ENCODE measurements at regions not wholly inside any gene's neighbourhood (a gene's known extent, or its start where the extent isn't known, plus 50 kb on each side); places are given as distances from the start of the nearest gene placed in this dataset.

- peaks cover 65% of the 10 kb centered on the region for H3K27me3 Mint-ChIP-seq (ENCODE audit: low read depth, unreplicated experiment)
- H3K9me3 Mint-ChIP-seq (ENCODE audit: unreplicated experiment) = no peaks in the 10 kb centered on the region
Observed at GRCh38 chr11:120009938-120010337, 128.0 kb downstream of the TRIM29 start.

GRCh38 chr11:120007144-120007543 lies 130.8 kb downstream of the TRIM29 start:
- H3K4me3 ChIP-seq (ENCODE audit: insufficient read depth, low read depth, low read length) = no peak overlapping the region
- Mint-ChIP-seq H3K36me3 (ENCODE audit: low read depth, unreplicated experiment) (no peaks in the 10 kb centered on the region), H3K27me3 (ENCODE audit: low read depth, unreplicated experiment) (peaks cover 62% of the 10 kb centered on the region), H3K27ac (ENCODE audit: unreplicated experiment) (no peak overlapping the region), H3K4me3 (ENCODE audit: unreplicated experiment) (no peak overlapping the region), H3K9me3 (ENCODE audit: unreplicated experiment) (no peaks in the 10 kb centered on the region), H3K4me1 (ENCODE audit: low read depth, unreplicated experiment) (no peaks in the 10 kb centered on the region)
- H3K36me3 ChIP-seq (ENCODE audit: insufficient read depth, low read length) = no peaks in the 10 kb centered on the region
- TF ChIP-seq EZH2 (IDR thresholded peaks at IDR 0.05; ENCODE audit: insufficient read depth, low read length) = no peak
- no peak for TF ChIP-seq CTCF (IDR thresholded peaks at IDR 0.05; ENCODE audit: insufficient read depth, low read depth, low read length)
- H3K4me1 ChIP-seq (ENCODE audit: insufficient read depth, low read length) = no peaks in the 10 kb centered on the region
- H3K9ac ChIP-seq (ENCODE audit: low read length) = no peak overlapping the region
- DNase-seq (ENCODE audit: low read depth) (no peak), FAIRE-seq (no peak)
- H3K4me2 ChIP-seq (ENCODE audit: low read length) = no peak overlapping the region
- H3K27me3 ChIP-seq (ENCODE audit: insufficient read depth, low read length) = peaks cover 14% of the 10 kb centered on the region
- H4K20me1 ChIP-seq (ENCODE audit: insufficient read depth, low read length) = no peaks in the 10 kb centered on the region
- no peak overlapping the region for H3K27ac ChIP-seq (ENCODE audit: low read depth, low read length)
- no peaks in the 10 kb centered on the region for H3K9me3 ChIP-seq (ENCODE audit: insufficient read depth, low read depth, low read length)
- no peak overlapping the region for H2AFZ ChIP-seq (ENCODE audit: low read depth, low read length)
- no peaks in the 10 kb centered on the region for H3K79me2 ChIP-seq (ENCODE audit: insufficient read depth, low read length)

More at GRCh38 chr11:120009938-120010337, 128.0 kb downstream of the TRIM29 start:
- Histone ChIP-seq H2AFZ (ENCODE audit: low read depth, low read length) (no peak overlapping the region), H3K4me3 (ENCODE audit: insufficient read depth, low read depth, low read length) (no peak overlapping the region), H4K20me1 (ENCODE audit: insufficient read depth, low read length) (no peaks in the 10 kb centered on the region), H3K27ac (ENCODE audit: low read depth, low read length) (no peak overlapping the region), H3K9ac (ENCODE audit: low read length) (no peak overlapping the region), H3K36me3 (ENCODE audit: insufficient read depth, low read length) (no peaks in the 10 kb centered on the region), H3K4me2 (ENCODE audit: low read length) (no peak overlapping the region), H3K79me2 (ENCODE audit: insufficient read depth, low read length) (no peaks in the 10 kb centered on the region), H3K9me3 (ENCODE audit: insufficient read depth, low read depth, low read length) (no peaks in the 10 kb centered on the region), H3K27me3 (ENCODE audit: insufficient read depth, low read length) (peaks cover 17% of the 10 kb centered on the region), H3K4me1 (ENCODE audit: insufficient read depth, low read length) (no peaks in the 10 kb centered on the region)
- no peak for TF ChIP-seq EZH2 (IDR thresholded peaks at IDR 0.05; ENCODE audit: insufficient read depth, low read length)
- no peak for TF ChIP-seq CTCF (IDR thresholded peaks at IDR 0.05; ENCODE audit: insufficient read depth, low read depth, low read length)
- H3K4me1 Mint-ChIP-seq (ENCODE audit: low read depth, unreplicated experiment) = peaks cover 7% of the 10 kb centered on the region
- no peak overlapping the region for H3K4me3 Mint-ChIP-seq (ENCODE audit: unreplicated experiment)
- no peaks in the 10 kb centered on the region for H3K36me3 Mint-ChIP-seq (ENCODE audit: low read depth, unreplicated experiment)
- no peak overlapping the region for H3K27ac Mint-ChIP-seq (ENCODE audit: unreplicated experiment)
- DNase-seq (ENCODE audit: low read depth) (no peak), FAIRE-seq (no peak)

GRCh38 chr11:120004723-120005122 lies 133.2 kb downstream of the TRIM29 start:
- no peaks in the 10 kb centered on the region for H3K36me3 ChIP-seq (ENCODE audit: insufficient read depth, low read length)
- H3K4me2 ChIP-seq (ENCODE audit: low read length) = no peak overlapping the region
- no peaks in the 10 kb centered on the region for H3K79me2 ChIP-seq (ENCODE audit: insufficient read depth, low read length)
- H3K4me3 ChIP-seq (ENCODE audit: insufficient read depth, low read depth, low read length) = no peak overlapping the region
- Mint-ChIP-seq H3K27ac (ENCODE audit: unreplicated experiment) (no peak overlapping the region), H3K4me3 (ENCODE audit: unreplicated experiment) (no peak overlapping the region), H3K36me3 (ENCODE audit: low read depth, unreplicated experiment) (no peaks in the 10 kb centered on the region), H3K9me3 (ENCODE audit: unreplicated experiment) (peaks cover 4% of the 10 kb centered on the region), H3K27me3 (ENCODE audit: low read depth, unreplicated experiment) (peaks cover 50% of the 10 kb centered on the region), H3K4me1 (ENCODE audit: low read depth, unreplicated experiment) (no peaks in the 10 kb centered on the region)
- H3K27me3 ChIP-seq (ENCODE audit: insufficient read depth, low read length) = peaks cover 13% of the 10 kb centered on the region
- TF ChIP-seq EZH2 (IDR thresholded peaks at IDR 0.05; ENCODE audit: insufficient read depth, low read length) (no peak), CTCF (IDR thresholded peaks at IDR 0.05; ENCODE audit: insufficient read depth, low read depth, low read length) (no peak)
- H2AFZ ChIP-seq (ENCODE audit: low read depth, low read length) = no peak overlapping the region
- H4K20me1 ChIP-seq (ENCODE audit: insufficient read depth, low read length) = no peaks in the 10 kb centered on the region
- H3K27ac ChIP-seq (ENCODE audit: low read depth, low read length) = no peak overlapping the region
- FAIRE-seq (no peak), DNase-seq (ENCODE audit: low read depth) (no peak)
- H3K4me1 ChIP-seq (ENCODE audit: insufficient read depth, low read length) = no peaks in the 10 kb centered on the region
- no peak overlapping the region for H3K9ac ChIP-seq (ENCODE audit: low read length)
- H3K9me3 ChIP-seq (ENCODE audit: insufficient read depth, low read depth, low read length) = no peaks in the 10 kb centered on the region

Measured in astrocyte (in vitro differentiated cells and primary cell).